ENCODE measurements at regions not wholly inside any gene's neighbourhood (a gene's known extent, or its start where the extent isn't known, plus 50 kb on each side); places are given as distances from the start of the nearest gene placed in this dataset.
"Not testable (repeated sequence)": the region's sequence is repeated elsewhere in the genome, so short reads cannot be mapped to it uniquely, and the experiment has no call there.

DNA sequence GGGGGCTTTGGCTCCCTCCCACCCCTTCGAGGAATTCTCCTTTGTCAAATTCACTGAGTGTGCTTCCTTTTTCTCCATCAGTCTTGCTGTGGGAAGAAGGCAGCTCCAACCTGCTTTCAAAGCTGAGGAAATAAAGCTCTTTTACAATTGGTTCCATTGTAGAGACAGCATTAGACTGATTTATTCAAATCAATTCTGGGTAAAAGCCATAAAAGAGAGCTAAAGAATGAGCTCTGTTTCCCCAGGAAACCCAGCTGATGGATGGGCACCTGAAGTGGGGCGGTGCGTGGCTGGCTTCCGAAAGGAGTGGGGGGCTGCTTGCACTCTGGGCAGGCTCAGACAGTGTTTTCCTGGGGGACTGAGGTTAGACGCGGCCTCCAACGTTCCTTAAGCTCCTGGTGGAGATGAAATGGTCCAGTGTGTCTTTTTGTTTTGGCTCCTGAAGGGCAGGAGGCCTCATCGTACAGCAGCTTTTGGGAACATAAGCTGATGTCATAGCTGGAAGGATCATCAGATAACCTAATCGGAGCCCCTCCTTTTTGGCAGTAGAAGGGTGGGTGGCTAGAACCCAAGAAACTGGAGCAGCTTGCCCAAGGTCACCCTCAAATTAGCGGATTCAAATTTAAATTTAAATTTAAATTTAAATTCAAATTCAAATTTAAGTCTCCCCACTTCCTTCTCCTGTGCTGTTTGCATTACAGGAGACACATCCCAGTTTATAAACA lies 128.5 kb upstream of the EEF2KMT start:
- DNase-seq (ENCODE audit: low read depth, low spot score): no peak

DNA sequence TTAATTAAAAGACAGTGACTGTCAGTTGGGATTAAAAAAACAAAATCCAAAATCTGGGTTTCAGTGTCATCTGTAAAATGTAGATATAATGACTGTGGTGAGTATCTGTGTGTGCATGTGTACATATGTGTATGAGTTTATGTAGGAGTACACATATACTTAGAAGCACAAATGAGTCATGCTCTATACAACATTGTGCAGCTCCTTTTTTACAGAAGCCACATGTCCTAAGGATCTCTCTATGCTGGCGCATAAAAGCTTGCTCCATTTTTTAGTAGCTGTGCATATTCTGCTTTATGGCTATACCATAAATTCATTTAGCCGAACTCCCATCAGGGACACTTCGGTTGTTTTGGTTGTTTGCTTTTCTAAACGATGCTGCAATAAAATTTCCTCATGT lies 125.2 kb upstream of the EEF2KMT start:
- no peak for DNase-seq (ENCODE audit: low read depth, low spot score)

DNA sequence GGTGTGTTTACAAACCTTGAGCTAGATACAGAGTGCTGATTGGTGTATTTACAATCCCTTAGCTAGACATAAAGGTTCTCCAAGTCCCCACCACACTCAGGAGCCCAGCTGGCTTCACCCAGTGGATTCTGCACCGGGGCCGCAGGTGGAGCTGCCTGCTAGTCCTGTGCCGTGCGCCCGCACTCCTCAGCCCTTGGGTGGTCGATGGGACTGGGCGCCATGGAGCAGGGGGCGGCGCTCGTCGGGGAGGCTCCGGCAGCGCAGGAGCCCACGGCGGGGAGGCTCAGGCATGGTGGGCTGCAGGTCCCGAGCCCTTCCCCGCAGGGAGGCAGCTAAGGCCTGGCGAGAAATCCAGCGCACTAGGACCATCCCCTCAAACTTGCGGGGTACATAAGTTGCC lies 124.2 kb upstream of the EEF2KMT start:
- not testable (repeated sequence) for DNase-seq (ENCODE audit: low read depth, low spot score)

DNA sequence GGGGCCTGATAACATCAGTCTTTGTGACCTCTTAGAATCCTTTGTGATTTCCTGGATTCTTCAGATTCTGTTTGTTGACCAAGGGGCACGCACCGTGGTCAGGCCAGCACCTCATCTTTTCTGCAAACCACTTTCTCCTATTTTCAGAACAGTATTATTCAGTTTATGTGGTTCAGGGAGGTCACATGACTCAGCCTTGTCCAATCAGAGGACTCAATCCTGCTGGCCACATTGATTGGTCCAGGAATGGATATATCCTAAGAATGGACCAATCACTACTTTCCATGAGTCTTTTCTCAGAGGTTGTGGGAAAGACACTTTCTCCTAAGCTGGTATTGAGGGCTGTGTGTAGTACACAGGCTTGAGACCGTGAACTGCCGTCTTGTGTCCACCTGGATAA lies 123.1 kb upstream of the EEF2KMT start:
- no peak for DNase-seq (ENCODE audit: low read depth, low spot score)

DNA sequence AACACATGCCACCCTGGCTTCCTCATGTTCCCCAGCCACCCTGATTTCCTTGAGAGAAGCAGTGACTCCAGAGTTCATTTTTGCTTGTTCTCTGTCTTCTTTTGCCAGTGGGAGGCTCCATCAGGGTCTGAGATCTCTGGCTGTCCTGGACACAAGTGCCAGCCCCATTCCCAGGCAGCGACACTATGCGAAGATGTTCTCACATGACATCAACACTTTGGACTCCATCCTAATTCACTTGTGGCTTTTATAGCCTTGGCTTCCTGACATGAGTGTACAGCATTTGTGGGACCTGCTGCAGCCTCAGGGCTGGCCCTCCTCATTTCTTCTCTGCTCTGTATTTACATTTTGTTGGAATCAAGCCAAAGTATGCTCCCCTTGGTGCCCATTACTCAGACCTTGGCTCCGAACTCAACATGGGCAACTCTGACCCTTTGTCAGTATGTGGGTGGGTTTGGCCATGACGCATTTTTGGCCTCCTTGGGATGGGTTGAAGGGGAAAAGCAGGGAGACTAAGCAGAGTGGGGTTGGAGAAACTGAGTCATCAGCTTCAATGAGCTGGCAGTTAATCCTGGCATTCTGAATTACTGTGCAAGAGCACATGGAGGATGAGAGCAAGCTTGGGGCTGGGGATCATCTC lies 119.0 kb upstream of the EEF2KMT start:
- DNase-seq (ENCODE audit: low read depth, low spot score): no peak

DNA sequence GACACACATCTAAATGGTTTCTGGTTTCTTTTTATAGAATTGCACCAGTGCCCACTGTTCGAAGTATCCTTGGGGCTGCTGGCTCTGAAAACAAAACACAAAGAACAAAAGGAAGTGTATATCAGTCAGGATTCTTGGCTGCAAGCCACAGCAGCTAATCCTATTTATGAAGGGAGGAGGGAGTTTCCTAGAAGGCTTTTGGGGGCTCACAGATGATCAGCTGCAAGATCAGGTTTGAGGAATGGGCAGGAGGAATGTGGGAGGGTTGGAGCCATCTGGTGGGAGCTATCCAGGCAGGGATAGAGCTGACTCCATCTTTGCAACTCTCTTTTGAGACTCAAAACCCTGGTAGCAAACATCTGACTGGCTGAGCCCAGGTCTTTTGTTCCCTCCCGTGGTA lies 118.3 kb upstream of the EEF2KMT start:
- no peak for DNase-seq (ENCODE audit: low read depth, low spot score)

DNA sequence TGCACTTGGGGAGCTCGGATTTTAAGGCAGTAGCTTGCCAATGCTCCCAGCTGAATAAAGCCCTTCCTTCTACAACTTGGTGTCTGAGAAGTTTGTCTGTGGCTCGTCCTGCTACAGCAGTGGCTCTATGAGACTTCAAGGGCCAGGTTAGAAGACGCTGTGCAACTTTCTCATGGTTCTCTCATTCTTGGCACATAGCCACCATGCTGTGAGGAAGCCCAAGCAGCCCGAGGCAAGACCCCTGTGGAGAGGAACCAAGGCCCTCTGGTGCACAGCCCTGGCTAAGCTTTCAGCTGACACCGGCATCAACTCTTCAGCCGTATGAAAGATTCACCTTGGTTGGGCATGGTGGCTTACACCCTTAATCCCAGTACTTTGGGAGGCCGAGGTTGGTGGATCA lies 116.9 kb upstream of the EEF2KMT start:
- DNase-seq (ENCODE audit: low read depth, low spot score): no peak

DNA sequence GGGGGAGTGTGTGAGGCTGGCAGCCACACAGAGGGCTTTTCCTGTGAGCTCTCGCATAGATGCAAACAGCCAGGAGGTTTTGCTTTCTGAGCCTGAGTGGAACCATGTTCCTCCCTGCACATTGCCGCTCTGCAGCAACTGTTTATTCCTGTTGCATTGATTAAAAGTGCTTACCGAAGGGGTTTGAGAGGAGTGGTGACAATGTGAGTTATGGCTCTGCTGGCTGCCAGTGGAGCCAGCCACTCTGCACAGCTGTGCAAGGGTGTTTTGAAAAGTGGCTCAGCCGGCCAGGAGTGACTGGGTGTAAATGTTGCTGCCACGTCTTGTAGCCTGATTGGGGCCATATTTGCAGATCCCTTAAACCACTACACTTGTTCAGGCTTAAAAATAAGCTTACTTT lies 114.9 kb upstream of the EEF2KMT start:
- not testable (repeated sequence) for DNase-seq (ENCODE audit: low read depth, low spot score)

DNA sequence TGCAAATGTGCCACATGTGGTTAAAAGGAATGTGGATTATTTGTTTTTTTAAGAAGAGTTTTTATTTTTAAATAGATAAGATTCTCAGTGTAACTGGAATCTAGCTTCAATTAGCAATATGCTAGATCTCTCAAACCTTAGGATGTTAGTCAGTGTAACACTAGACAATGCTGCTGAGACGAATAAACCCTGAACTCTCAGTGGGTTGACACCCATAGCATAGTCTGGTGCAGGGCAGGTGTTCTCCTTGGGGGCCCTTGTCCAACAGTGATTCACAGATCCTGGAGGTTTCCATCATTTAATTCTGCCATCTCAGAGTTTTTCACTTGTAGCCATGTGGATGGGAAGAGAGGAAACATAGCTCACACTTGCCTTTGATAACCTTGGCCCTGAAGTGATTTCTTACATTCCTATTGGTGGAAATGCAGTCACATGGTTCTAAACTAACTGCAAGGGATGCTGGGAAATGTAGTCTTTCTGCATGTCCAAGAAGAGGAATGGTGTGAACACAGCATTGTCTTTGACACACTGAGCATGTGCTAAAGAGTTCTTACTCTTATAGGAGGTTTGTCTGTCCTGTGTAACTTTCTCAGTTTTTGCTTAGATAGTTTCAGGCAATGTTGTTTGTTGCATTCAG lies 110.4 kb upstream of the EEF2KMT start:
- DNase-seq (ENCODE audit: low read depth, low spot score): not testable (repeated sequence)

DNA sequence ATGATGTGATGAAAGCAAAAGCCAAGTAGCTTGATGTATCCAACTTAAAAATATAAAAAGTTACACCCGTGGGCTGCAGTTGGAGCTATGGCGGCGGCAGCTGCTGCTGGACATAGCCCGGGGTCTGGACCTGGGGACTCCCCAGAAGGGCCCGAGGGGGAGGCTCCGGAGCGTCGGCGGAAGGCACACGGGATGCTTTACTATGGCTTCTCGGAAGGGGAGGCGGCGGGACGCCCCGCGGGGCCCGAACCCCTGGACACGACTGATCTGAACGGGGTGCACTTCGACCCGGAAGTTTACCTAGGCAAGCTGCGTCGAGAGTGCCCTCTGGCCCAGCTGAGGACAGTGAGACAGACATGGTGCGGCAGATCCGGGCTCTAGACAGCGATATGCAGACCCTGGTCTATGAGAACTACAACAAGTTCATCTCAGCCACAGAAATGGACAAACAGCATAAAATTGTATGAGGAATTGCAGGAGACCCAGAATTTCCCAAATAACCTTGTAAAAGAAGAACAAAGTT lies 109.5 kb upstream of the EEF2KMT start:
- no peak for DNase-seq (ENCODE audit: low read depth, low spot score)

DNA sequence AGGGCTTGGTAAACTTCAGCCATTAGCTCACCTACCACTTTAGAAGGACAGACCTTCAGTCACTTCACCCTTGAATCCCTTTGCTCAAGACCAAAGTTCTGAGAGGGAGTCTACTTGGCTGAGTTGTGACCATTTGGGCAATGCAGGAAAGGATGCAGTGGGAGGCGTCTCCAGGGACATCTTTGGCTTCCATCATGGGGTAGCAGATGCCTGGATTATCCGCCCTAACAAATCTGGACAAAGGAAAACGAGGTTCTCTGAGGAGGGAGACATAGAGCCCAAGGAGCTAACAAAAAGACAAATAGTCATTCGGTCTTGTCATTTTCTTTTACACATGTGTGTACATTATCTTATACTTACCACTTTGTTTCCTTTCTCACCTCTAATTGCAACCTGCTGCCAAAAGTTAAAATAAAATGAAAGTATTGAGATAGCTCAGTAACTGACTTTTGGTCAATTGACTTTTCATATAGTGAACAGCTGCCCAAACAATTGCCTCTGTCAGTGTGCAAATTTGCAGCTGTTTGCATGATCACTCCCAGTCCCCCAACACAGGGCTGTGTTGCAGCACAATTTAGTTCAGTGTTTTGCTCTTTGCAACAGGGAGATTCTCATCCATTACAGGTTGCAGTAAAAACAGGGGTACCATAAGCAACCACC lies 108.9 kb upstream of the EEF2KMT start:
- DNase-seq (ENCODE audit: low read depth, low spot score): no peak

DNA sequence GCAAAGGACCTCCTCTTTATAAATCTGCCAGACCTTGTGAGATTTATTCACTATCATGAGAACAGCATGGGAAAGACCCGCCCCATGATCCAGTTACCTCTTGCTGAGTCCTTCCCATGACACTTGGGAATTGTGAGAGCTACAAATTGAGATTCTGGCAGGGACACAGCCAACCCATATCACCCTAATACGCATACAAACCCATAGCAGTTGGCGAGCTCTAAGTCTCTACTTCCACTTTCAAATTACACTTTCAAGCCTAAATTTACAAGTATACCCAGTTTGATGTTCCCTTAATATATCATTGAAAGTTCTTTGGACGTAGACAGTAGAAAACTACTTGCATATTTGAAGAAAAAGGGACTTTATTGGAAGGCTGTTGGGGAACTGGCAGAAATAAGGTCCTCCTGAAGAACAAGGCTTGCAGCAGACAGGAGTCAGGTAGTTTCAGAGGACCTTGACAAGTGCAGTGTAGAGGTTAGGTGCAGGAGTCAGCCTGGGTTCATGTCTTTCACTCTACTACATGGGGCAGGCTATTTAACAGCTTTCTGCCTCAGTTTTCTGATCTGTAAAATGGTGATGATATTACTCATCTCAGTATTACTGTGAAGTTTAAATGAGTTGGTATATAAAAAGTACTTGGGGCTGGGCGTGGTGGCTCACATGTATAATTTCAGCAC lies 107.9 kb upstream of the EEF2KMT start:
- no peak for DNase-seq (ENCODE audit: low read depth, low spot score)

DNA sequence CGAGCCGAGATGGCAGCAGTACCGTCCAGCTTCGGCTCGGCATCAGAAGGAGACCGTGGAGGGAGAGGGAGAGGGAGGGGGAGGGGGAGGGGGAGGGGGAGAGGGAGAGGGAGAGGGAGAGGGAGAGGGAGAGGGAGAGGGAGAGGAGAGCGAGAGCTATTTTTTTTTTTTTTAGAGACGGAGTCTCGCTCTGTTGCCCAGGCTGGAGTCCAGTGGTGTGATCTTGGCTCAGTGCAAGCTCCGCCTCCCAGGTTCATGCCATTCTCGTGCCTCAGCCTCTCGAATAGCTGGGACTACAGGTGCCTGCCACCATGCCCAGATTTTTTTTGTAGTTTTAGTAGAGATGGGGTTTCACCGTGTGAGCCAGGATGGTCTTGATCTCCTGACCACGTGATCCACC lies 106.1 kb upstream of the EEF2KMT start:
- DNase-seq (ENCODE audit: low read depth, low spot score): not testable (repeated sequence)

DNA sequence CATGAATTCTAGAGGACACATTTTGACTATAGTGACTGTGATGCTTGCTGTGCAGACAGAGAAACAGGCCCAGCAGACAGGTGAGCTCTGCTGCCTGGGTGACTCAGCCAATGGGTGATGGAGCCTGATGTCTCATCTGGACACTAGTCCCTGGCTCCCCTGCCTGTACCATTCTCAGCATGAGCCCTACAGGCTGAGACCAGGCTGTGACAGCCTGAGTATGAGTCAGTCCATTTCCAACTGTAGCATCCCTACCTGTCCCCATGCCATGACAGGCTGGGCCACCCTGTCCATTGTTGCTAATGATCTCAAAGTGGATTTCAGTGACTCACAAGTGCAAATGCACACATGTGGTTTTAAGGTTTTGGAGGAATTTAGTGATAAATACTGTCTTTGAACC lies 102.5 kb upstream of the EEF2KMT start:
- no peak for DNase-seq (ENCODE audit: low read depth, low spot score)

DNA sequence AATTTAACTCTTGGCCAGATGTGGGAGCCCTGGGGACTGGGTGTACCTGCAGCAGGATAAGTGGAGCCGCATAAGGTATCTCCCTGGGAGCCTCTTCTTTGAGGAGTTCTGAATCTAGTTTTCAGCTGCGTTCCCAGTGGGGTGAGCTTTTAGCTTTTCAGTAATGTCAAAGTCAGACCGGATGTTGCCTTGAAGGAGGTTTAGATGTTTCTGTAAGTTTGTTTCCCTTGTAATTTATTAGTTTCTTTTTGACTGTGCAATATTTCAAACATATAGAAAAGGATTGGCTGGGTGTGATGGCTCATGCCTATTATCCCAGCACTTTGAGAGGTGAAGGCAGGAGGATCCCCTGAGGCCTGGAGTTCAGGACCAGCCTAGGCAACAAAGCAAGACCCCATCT lies 98.6 kb upstream of the EEF2KMT start:
- DNase-seq (ENCODE audit: low read depth, low spot score): no peak

DNA sequence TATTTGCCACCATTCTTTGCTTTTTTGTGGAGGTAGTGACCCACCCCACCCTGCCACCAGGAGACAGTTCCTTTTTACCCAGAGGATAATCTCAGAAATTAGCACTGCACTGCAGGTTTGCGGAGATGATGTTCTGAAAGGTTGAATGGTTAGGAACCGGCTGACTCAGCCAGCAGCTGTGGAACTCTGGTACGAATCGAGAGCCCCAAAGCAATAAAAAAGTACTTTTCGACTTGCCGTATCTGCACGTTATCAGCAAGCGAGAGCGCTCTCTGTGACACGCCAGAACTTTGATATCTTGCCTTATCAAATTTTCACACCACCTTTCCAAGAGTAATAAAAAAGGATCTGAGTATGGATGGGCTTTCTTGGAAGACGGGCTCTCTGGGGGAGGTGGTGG lies 96.3 kb upstream of the EEF2KMT start:
- no peak for DNase-seq (ENCODE audit: low read depth, low spot score)

DNA sequence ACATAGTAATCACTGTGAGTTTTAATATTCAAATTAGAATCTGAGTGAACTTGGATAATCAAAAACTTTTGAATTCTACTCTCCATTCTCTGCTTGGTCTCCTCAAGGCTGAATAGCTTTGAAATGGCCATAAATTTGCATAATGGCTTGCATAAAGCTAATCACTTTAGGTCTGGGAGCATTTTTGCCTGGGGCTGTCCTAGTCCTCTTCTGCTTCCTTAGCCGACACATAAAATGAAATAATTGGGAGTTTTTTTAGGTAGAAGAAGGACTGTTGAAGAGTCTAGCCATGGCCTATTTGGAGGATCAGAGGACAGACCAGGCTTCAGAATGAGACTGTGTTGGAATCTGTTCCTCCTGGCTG lies 91.4 kb upstream of the EEF2KMT start:
- DNase-seq (ENCODE audit: low read depth, low spot score): no peak

DNA sequence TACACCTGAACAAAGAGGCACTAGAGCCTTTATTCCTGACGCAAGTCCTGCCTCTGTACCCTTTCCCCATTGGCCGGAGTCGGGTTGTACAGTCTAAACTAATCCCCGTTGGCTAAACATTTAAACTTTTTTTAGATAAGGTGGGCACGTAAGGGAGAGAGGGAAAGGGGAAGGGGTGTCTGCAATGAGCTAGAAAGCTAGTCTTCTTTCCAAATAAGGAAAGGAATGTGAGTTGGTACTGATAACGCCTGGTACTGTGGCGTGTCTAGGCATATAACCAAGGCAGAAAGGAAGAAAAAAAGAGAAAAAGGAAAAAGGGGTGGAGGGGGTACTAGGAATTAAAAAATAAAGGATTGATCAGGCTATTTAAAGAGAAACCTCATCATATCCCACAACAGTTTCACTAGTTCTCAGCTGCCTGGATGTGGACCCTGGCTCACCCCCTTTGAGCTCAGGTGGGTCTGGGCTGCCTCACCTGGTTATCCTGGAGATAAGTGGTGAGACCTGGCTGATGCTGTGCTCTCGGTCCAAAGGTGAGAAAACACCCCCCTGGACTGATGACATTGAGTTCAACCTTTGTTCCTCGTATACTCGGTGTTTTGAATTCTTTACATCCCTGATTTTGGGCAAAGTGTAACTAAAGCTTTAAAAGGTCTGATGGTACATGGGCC lies 90.9 kb upstream of the EEF2KMT start:
- no peak for DNase-seq (ENCODE audit: low read depth, low spot score)

DNA sequence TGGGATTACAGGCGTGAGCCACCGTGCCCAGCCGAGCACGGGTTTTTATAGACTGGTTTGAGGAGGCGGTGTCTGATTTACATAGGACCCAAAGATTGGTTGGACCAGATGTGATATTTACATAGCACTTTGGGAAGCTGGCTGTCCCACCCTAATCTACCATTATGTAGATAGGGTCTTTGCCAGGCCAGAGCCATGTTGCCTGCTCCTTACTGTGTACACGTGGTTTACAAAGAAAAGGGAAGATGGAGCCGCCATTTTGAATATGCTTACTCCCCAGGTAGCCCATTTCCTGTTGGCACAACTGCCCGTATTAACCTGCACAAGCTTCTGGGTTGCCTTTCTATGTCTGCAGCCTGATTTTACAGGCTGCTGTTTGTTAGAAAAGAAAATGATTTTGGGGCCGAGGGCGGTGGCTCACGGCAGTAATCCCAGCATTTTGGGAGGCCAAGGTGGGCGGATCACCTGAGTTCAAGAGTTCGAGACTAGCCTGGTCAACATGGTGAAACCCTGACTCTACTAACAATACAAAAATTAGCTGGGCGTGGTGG lies 89.9 kb upstream of the EEF2KMT start:
- no peak for DNase-seq (ENCODE audit: low read depth, low spot score)

DNA sequence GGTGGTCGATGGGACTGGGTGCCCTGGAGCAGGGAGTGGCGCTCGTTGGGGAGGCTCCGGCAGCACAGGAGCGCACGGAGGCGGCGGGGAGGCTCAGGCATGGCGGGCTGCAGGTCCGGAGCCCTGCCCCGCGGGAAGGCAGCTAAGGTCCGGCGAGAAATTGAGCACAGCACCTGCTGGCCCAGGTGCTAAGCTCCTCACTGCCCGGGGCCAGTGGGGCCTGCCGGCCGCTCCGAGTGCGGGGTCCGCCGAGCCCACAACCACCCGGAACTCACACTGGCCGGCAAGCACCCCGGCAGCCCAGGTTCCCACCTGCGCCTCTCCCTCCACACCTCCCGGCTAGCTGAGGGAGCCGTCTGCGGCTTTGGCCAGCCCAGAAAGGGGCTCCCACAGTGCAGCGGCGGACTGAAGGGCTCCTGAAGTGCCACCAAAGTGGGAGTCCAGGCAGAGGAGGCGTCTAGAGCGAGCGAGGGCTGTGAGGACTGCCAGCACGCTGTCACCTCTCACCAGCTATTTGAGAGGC lies 88.8 kb upstream of the EEF2KMT start:
- DNase-seq (ENCODE audit: low read depth, low spot score): no peak

DNA sequence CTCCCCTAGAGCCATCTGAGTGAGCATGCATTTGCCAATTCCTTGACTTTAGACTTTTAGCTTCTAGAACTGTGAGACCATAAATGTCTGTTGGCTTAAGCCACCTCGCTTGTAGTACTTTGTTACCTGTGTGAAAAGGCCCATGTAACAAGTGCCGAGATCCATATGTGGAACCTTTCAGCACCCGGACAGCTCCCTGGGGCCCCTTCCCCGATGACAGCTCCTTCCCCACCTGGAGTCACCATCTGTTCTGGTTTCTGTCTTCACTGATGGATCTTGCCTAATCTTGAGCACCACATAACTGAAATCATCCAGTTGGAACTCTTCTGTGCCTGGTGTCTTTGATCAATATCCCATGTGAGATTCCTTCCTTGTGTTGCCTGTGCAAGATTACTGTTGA lies 78.9 kb upstream of the EEF2KMT start:
- no peak for DNase-seq (ENCODE audit: low read depth, low spot score)

All from smooth muscle cell of the brain vasculature (primary cell).